Parathyroid adenoma (tissue), 2 donors: ENCODE measurements at regions not wholly inside any gene's neighbourhood (a gene's known extent, or its start where the extent isn't known, plus 50 kb on each side); places are given as distances from the start of the nearest gene placed in this dataset.
"Not testable (repeated sequence)": the region's sequence is repeated elsewhere in the genome, so short reads cannot be mapped to it uniquely, and the experiment has no call there.

ENCODE experiments used
- H2AFZ ChIP-seq: fragments of 300-600 bp; sonication (generic); one replicate; pipeline ENCODE4 v1.7.0; 2017; ENCODE audit warnings: antibody characterized with exemption, mild to moderate bottlenecking
- H3K27ac ChIP-seq: fragments of 300-600 bp; sonication (generic); one replicate; pipeline ENCODE4 v1.7.0; 2017
- H3K27me3 ChIP-seq: fragments of 300-600 bp; sonication (generic); one replicate; pipeline ENCODE4 v1.7.0; 2017; ENCODE audit warnings: low read length; ENCODE audit not compliant: control insufficient read depth, insufficient read depth
- H3K36me3 ChIP-seq: fragments of 300-600 bp; sonication (generic); one replicate; pipeline ENCODE4 v1.7.0; 2017; ENCODE audit warnings: low read length; ENCODE audit not compliant: control insufficient read depth, insufficient read depth
- H3K4me1 ChIP-seq: fragments of 300-600 bp; sonication (generic); one replicate; pipeline ENCODE4 v1.7.0; 2017; ENCODE audit warnings: control low read depth
- H3K4me2 ChIP-seq: fragments of 300-600 bp; sonication (generic); one replicate; pipeline ENCODE4 v1.7.0; 2017; ENCODE audit warnings: low read length
- H3K4me3 ChIP-seq: fragments of 300-600 bp; sonication (generic); one replicate; pipeline ENCODE4 v1.7.0; 2017; ENCODE audit warnings: low read depth, low read length
- H3K79me2 ChIP-seq: fragments of 300-600 bp; sonication (generic); one replicate; pipeline ENCODE4 v1.7.0; 2017; ENCODE audit warnings: control low read depth
- H3K9ac ChIP-seq: fragments of 300-600 bp; sonication (generic); one replicate; pipeline ENCODE4 v1.7.0; 2017; ENCODE audit warnings: mild to moderate bottlenecking
- H3K9me3 ChIP-seq: fragments of 300-600 bp; sonication (generic); one replicate; pipeline ENCODE4 v1.7.0; 2017; ENCODE audit warnings: low read length; ENCODE audit not compliant: control insufficient read depth
- CTCF ChIP-seq: fragments of 300-600 bp; sonication (generic); IDR thresholded peaks from one replicate; pipeline ENCODE4 v1.7.0; 2017; ENCODE audit warnings: antibody characterized with exemption, mild to moderate bottlenecking
- donor health status: primary hyperparathyroidism.

- H3K27me3 ChIP-seq, result no peaks in the 10 kb centered on the region
- H3K79me2 ChIP-seq, result no peaks in the 10 kb centered on the region
- H3K9ac ChIP-seq, result no peak overlapping the region
- H3K9me3 ChIP-seq, result no peaks in the 10 kb centered on the region
- no peak overlapping the region for H3K27ac ChIP-seq
- H3K4me3 ChIP-seq, result no peak overlapping the region
- no peaks in the 10 kb centered on the region for H3K36me3 ChIP-seq
- no peaks in the 10 kb centered on the region for H3K4me1 ChIP-seq
- TF ChIP-seq CTCF, result no peak
- H2AFZ ChIP-seq, result no peak overlapping the region
- no peak overlapping the region for H3K4me2 ChIP-seq
These were observed 605.8 kb upstream of the GOT2 start for GRCh38 chr16:59339871-59340270.

GRCh38 chr16:59336136-59336695 is 602.1 kb upstream of the GOT2 start:
- H3K27me3 ChIP-seq, result no peaks in the 10 kb centered on the region
- no peaks in the 10 kb centered on the region for H3K36me3 ChIP-seq
- H2AFZ ChIP-seq, result no peak overlapping the region
- no peaks in the 10 kb centered on the region for H3K79me2 ChIP-seq
- no peak overlapping the region for H3K27ac ChIP-seq
- H3K9me3 ChIP-seq, result no peaks in the 10 kb centered on the region
- TF ChIP-seq CTCF, result no peak
- H3K4me2 ChIP-seq, result no peak overlapping the region
- H3K4me3 ChIP-seq, result no peak overlapping the region
- no peaks in the 10 kb centered on the region for H3K4me1 ChIP-seq
- H3K9ac ChIP-seq, result no peak overlapping the region

- not testable (repeated sequence) for H3K27me3 ChIP-seq, H3K4me1 ChIP-seq, H3K9ac ChIP-seq, H3K79me2 ChIP-seq, H3K4me2 ChIP-seq, H3K27ac ChIP-seq, H3K36me3 ChIP-seq, H3K4me3 ChIP-seq, H3K9me3 ChIP-seq, H2AFZ ChIP-seq
These were observed 597.6 kb upstream of the GOT2 start for GRCh38 chr16:59331708-59332107.

- no peak overlapping the region for H3K4me3 ChIP-seq
- no peak overlapping the region for H3K9ac ChIP-seq
- no peaks in the 10 kb centered on the region for H3K4me1 ChIP-seq
- no peaks in the 10 kb centered on the region for H3K36me3 ChIP-seq
- no peaks in the 10 kb centered on the region for H3K27me3 ChIP-seq
- no peak overlapping the region for H2AFZ ChIP-seq
- no peak overlapping the region for H3K4me2 ChIP-seq
- H3K79me2 ChIP-seq, result no peaks in the 10 kb centered on the region
- TF ChIP-seq CTCF, result no peak
- H3K27ac ChIP-seq, result no peak overlapping the region
- H3K9me3 ChIP-seq, result no peaks in the 10 kb centered on the region
These were observed 596.0 kb upstream of the GOT2 start for GRCh38 chr16:59330019-59330670.

- H3K36me3 ChIP-seq, result no peaks in the 10 kb centered on the region
- no peaks in the 10 kb centered on the region for H3K27me3 ChIP-seq
- H3K9me3 ChIP-seq, result no peaks in the 10 kb centered on the region
- H3K27ac ChIP-seq, result no peak overlapping the region
- no peak overlapping the region for H3K4me2 ChIP-seq
- no peak overlapping the region for H3K4me3 ChIP-seq
- no peaks in the 10 kb centered on the region for H3K79me2 ChIP-seq
- H3K4me1 ChIP-seq, result no peaks in the 10 kb centered on the region
- H2AFZ ChIP-seq, result no peak overlapping the region
- H3K9ac ChIP-seq, result no peak overlapping the region
- no peak for TF ChIP-seq CTCF
These were observed 594.8 kb upstream of the GOT2 start for GRCh38 chr16:59328961-59329360.
